NCI-H2196 (cell line): ENCODE measurements at regions not wholly inside any gene's neighbourhood (a gene's known extent, or its start where the extent isn't known, plus 50 kb on each side); places are given as distances from the start of the nearest gene placed in this dataset.
"Not testable (repeated sequence)": the region's sequence is repeated elsewhere in the genome, so short reads cannot be mapped to it uniquely, and the experiment has no call there.

Source experiments
- DNase-seq: peaks from one replicate; lab custom pipeline; 2025; ENCODE audit not compliant: unreplicated experiment; lab: John Stamatoyannopoulos, UW

DNA sequence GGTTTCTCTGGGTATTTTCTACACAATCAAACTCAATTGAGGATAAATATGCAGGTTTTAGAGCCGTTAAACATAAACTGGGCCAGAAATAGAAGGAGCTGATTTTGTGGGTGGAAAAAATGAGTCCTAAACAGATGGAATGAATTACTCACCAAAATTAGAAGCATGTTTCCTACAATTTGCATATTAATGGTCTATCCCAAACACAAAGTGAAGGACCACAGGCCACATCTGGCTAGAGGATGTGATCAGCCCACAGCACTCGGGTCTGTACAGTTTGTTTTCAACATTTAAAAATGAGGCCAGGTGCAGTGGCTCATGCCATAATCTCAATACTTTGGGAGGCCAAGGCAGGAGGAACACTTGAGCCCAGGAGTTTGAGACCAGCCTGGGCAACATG is 296.3 kb downstream of the PREX1 start:
- DNase-seq, result no peak

DNA sequence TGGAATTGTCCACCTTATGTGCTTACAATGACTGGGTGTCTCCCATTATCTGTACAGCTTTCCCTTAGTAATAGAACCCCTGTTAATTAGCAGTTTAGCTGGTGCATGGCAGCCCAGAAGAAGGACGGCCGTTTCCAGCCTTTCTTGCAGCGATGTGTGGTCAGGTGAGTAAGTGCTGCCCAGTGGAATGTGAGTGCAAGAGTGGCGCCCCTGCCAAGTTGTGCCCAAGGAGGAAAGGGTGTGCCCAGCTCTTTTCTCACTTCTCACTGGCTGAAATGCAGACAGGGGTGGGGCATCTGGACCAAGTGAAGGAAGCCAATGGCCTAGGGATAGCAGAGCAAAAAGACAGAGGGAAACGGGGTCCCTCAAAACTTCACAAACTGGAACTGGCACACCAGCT is 296.8 kb downstream of the PREX1 start:
- DNase-seq, result no peak

DNA sequence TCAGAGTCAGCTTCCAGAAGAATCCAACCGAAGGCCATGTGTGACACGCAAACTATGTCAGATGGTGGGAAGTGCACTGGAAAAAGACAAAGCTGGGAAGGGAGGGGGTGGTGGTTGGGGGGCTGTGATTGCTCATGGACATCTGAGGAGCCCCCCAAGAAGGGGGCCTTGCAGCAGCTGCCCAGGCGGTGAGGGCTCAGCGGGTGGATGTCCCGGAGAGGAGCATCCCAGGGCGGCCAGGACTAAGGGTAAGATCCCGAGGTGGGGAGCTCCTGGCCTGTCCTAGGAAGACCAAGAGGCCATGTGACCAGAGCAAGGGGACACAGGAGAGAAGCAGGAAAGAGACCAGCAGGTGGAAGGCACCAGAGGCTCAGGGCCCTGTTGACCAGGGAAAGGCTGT is 299.5 kb downstream of the PREX1 start:
- DNase-seq, result no peak

DNA sequence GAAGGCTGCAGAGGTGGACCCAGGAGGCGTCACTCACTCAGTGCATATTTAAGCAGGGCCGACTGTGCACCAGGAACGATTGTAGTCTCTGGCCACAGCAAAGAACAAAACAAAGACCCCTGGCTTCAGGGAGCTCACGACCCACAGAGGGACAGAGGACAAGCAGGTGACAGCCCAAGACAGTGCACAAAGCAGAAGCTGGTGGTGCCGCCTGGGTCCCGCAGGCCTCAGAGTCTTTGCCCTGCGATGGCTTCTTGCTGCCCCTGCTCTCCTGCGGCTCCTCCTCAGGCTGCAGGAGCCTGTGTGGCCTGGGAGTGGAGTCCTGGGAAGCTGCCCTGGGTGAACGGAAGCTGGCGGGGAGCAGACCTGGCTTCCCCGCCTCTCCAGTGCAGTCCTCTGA is 300.0 kb downstream of the PREX1 start:
- no peak for DNase-seq

DNA sequence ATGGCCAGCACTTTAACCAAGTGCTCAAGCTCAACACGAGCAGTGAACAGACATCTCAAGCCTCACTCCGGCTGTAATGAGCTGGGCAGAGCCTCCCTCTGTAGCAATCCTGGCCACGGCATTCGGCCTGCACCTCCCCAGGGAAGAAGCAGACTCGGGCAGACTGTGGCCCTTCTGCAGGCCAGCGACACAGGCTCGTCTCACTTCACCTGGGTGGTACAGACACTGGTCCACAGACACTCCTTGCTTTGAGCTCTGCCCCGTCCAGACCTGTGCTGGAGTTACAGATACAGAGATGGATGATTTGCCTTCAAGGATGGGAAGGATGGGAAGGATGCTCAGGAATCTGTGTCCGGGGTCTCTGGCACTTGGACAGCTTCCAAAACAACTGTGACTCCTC is 300.9 kb downstream of the PREX1 start:
- no peak for DNase-seq

DNA sequence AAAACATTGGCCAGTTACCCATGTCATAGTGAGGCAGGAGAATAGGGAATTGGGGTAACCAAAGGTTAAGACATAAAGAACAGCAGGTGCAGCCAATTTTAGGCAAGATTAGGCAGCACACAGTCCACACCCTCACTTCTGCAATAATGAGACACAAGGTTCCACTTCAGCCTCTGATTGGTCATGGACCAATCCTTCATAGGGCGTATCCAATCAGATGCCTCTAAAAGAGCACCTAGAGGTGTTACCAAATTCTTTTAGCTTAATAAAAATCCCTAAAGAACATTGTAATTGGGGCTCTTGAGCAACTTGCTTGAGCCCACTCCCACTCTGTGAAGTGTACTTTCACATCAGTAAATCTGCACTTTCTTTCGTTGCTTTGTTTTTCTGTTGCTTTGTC is 302.4 kb downstream of the PREX1 start:
- DNase-seq, result no peak

DNA sequence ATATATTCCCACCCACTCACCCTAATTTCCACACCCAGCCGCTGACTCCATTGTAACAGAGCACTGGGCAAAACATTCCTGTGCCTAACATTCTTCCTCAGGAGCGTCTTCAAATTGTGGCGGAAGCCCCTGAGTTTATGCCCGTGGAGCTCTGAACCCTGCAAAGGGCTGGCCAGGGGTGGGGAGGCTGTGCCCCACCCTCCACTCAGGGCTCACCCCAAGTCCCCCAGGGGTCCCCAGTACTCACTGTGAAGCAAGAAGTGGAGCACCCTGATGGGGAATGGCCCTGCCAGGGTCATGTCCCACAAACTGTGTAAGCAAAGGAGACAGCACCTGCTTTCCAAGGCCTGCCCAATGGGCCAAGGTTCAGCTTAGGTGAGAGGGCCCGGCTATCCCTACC is 303.2 kb downstream of the PREX1 start:
- no peak for DNase-seq

DNA sequence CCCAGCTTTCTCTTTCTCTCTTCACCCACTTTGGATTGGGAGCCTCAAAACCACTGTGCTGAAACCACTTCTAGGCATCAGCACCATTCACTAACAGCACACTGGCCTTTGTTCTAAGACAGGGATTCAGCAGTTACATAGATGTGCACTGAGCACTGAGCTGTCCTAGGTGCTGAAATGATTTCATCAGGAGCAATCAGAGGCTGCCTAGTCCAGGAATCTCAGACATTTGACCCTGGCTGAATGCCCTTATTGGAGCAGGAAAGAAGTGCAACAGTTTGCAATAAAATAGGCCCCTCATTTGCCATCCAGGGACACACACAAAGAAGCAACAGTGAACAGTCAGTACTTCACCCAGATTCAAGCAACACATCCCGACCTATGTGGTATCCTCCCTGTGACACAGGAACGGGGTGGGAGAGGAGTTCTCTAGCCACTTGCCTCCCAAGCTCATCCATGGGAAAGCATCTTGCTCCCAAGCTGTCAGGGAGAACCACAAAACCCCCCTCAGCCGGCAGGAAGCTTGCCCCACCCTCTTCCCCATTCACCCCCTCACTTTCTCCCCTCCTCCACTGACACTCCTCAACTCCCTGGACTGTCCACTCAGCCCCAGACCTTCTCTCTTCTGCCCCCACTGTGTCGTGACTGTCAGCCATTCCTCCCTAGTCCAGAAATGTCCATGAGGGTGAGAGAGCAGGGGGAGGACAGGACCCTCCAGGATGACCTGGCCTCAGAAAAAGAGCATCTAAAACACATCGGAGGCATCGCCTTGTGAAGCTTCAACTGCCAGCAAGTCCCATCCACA is 304.4 kb downstream of the PREX1 start:
- DNase-seq, result no peak

DNA sequence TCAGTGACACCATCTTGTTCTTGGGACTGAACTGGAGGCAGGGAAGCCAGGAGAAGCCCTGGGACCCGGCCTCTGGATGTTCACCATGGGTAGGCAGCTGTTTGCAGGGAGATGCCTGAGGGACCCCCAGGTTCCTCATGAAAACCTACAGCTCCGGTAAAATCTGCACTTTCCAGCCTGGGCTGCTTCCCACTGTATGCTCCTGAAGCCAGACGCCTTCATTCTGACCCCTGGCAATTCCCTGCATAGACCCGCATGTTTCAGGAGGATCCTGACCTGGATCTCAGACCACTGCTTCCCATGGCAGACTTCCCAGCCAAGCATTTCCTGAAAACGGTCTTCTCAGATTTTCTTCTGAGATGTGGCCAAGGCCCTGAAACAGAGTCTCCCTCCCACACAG is 306.7 kb downstream of the PREX1 start:
- no peak for DNase-seq

DNA sequence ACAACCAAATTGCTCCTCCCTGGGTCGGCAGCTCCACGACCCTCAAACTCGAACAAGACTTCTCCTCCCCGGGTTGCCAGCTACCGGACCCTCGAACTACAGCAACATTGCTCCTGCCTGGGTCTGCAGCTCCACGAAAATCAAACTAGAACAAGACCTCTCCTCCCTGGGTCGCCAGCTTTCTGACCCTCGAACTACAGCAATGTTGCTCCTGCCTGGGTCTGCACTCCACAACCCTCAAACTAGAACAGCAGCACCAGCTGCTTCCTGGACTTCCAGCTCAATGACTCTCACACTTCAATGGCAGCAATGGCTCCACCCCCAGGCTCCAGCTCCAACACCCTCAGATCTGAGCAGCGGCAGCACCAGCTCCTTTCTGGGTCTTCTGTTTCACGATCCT is 311.6 kb downstream of the PREX1 start:
- DNase-seq, result peak; percentile 6

DNA sequence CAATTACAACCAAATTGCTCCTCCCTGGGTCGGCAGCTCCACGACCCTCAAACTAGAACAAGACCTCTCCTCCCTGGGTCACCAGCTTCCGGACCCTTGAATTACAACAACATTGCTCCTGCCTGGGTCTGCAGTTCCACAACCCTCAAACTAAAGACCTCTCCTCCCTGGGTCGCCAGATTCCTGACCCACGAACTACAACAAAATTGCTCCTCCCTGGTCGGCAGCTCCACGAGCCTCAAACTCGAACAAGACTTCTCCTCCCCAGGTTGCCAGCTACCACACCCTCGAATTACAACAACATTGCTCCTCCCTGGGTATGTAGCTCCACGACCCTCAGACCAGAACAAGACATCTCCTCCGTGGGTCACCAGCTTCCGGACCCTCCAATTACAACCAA is 313.2 kb downstream of the PREX1 start:
- not testable (repeated sequence) for DNase-seq

DNA sequence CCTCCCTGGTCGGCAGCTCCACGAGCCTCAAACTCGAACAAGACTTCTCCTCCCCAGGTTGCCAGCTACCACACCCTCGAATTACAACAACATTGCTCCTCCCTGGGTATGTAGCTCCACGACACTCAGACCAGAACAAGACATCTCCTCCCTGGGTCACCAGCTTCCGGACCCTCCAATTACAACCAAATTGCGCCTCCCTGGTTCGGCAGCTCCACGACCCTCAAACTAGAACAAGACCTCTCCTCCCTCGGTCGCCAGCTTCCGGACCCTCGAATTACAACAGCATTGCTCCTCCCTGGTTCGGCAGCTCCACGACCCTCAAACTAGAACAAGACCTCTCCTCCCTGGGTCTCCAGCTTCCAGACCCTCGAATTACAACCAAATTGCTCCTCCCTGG is 315.3 kb downstream of the PREX1 start:
- DNase-seq, result not testable (repeated sequence)

DNA sequence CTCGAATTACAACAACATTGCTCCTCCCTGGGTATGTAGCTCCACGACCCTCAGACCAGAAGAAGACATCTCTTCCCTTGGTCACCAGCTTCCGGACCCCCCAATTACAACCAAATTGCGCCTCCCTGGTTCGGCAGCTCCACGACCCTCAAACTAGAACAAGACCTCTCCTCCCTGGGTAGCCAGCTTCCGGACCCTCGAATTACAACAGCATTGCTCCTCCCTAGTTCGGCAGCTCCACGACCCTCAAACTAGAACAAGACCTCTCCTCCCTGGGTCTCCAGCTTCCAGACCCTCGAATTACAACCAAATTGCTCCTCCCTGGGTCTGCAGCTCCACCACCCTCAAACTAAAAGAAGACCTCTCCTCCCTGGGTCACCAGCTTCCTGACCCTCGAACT is 322.7 kb downstream of the PREX1 start:
- DNase-seq, result not testable (repeated sequence)

DNA sequence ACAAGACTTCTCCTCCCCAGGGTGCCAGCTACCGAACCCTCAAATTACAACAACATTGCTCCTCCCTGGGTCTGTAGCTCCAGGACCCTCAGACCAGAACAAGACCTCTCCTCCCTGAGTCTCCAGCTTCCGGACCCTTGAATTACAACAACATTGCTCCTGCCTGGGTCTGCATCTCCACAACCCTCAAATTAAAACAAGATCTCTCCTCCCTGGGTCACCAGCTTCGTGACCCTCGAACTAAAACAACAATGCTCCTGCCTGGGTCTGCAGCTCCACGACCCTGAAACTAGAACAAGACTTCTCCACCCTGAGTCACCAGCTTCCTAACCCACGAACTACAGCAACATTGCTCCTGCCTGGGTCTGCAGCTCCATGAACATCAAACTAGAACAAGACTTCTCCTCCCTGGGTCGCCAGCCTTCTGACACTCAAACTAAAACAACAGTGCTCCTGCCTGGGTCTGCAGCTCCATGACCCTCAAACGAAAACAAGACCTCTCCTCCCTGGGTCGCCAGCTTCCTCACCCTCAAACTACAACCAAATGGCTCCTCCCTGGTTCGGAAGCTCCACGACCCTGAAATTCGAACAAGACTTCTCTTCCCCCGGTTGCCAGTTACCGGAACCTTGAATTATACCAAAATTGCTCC is 324.5 kb downstream of the PREX1 start:
- DNase-seq, result no peak

DNA sequence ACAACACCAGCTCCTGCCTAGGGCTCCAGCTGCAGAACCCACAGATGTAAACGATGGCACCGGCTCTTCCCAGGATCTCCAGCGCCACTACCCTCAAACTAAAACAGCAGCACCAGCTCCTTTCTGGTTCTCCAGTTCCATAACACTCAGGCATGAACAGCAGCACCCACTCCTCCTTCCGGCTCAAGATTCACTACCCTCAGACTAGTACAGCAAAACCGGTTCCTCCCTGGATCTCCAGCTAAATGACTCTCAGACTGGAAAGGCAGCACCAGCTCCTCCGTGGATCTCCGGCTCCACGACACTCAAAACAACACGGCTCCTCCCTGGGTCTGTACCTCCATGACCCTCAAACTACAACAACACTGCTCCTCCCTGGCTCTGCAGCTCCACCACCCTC is 325.0 kb downstream of the PREX1 start:
- no peak for DNase-seq

DNA sequence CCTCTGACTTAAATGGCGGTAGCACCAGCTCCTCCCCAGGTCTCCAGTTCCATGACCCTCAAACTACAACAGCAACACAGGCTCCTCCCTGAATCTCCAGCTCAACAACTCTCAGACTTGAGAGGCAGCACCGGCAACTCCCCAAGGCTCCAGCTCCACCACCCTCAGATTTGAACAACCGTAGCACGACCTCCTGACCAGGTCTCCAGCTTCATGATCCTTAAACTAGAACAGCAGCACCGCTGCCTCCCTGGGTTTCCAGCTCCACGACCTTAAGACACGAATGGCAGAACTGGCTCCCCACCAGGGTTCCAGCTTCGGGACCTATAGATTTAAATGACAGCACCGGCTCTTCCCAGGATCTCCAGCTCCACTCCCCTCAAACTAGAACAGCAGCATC is 325.8 kb downstream of the PREX1 start:
- no peak for DNase-seq

DNA sequence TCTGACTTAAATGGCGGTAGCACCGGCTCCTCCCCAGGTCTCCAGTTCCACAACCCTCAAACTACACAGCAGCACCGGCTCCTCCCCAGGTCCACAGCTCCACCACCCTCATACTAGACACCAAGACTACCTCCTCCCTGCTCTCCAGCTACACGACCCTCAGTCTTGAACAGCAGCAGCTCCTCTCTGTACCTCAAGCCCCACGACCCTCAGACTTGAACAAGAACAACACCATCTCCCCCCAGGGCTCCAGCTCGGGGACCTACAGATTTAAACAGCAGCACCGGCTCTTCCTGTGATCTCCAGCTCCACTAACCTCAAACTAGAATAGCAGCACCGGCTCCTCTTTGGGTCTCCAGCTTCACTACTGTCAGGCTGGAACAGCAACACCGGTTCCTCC is 326.9 kb downstream of the PREX1 start:
- DNase-seq, result not testable (repeated sequence)

DNA sequence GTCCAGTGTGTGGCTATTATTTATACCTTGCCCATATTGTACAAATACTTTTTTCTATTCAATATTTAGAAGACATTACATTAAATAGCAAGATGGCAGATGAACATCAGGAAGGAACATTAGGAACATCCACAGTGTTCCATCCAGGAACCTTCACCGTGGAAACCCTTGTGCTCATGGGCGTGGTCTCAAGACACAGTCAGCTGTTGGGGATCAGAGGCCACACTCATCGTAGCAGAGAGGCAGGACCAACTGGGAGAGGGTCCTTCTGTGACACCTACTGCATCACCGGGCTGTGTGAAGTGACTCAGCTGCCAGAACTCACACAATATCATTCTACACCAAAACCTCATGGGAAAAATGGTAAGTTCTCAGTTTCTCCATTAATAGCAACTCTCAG is 328.9 kb downstream of the PREX1 start:
- not testable (repeated sequence) for DNase-seq

DNA sequence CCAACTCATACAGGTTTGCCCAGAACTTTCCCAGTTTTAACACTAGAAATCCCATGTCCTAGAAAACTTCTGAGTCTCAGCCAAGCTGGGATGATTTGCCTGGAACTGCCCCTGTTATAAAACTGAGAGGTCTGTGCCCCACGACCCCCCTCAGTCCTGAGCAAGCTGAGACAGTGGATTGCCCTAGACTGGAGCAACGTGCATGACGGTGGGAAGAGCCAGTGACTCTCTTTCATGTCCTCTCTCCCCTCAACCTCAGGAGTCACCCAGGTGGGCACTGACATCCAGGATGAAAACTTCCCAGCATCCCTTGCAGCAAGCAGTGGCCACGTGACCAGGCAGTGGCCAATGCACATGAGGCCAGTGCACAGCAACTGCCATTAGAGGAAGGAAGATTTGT is 329.7 kb downstream of the PREX1 start:
- not testable (repeated sequence) for DNase-seq

DNA sequence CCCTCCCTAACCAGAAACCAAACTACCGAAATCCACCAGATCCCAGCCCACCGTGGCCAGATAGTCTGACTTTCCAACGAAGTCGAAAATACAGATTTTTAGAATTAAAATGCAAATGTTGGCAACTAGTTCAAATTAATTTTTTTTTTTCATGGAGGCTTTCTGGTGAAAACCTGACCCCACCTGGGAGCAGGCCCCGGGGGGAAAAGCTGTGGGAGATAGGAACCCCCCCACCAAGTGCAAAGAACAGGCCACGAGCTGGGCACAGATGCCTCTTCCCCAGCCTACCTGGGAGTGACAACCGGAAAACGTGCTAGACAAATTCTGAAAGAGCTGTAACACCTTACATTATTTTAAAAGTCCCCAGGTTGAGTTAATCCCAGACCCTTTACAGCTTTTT is 333.8 kb downstream of the PREX1 start:
- DNase-seq, result no peak

DNA sequence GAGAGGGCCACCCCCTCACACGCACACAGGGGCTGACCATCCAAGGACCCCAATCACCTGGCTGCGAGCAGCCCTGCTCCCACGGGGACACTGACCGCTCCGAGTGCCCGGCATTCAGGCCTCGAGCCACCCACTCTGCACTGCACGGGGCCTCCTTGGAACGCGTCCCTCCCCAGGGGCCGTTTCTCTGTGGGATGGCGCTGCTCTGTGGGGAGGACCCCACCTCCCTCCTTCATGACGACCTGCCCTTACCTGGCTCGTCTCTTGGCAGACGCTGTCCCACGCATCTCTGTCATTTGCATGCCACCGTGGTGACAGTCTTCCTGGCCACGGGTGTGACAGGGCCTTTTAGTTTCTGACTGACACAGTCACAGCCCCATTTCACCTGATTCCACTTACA is 334.5 kb downstream of the PREX1 start:
- DNase-seq, result not testable (repeated sequence)

DNA sequence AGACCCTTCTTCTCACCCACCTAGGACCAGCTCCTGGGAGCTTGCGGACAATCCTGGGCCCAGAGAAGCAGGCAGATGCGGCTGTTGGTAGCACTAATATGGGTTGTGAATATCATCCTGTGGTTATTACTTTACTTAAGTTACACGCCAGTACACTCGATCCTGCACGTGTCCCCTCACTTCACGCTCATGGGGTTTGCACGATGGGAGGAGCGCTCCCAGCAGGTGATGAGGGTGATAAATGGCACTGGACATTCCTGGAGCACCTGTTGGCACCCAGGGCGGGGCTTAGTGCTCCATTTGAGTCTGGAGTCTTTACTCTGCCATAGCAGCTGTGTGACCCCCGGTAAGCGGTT is 335.1 kb downstream of the PREX1 start:
- DNase-seq, result no peak
